ENCODE measurements at regions not wholly inside any gene's neighbourhood (a gene's known extent, or its start where the extent isn't known, plus 50 kb on each side); places are given as distances from the start of the nearest gene placed in this dataset.

DNA sequence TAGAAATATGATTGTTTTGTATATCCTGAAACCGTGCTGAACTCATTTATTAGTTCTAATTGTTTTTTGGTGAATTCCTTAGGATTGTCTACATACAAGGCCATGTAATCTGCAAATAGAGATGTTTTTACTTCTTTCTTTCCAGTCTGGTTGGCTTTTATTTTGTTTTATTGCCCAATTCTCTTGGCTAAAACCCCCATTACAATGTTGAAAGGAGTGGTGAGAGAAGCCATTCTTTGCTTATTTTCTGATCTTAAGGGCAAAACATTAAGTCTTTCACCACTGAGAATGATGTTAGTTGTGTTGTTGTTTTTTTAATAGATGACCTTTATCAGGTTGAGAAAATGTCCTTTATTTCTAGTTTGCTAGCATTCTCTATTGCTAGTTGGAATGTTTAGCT lies 157.3 kb downstream of the NTMT2 start:
- H3K9me3 ChIP-seq = no peaks in the 10 kb centered on the region
- no peak overlapping the region for H3K27ac ChIP-seq
- H3K27me3 ChIP-seq = no peaks in the 10 kb centered on the region
- TF ChIP-seq, protein P1, sequence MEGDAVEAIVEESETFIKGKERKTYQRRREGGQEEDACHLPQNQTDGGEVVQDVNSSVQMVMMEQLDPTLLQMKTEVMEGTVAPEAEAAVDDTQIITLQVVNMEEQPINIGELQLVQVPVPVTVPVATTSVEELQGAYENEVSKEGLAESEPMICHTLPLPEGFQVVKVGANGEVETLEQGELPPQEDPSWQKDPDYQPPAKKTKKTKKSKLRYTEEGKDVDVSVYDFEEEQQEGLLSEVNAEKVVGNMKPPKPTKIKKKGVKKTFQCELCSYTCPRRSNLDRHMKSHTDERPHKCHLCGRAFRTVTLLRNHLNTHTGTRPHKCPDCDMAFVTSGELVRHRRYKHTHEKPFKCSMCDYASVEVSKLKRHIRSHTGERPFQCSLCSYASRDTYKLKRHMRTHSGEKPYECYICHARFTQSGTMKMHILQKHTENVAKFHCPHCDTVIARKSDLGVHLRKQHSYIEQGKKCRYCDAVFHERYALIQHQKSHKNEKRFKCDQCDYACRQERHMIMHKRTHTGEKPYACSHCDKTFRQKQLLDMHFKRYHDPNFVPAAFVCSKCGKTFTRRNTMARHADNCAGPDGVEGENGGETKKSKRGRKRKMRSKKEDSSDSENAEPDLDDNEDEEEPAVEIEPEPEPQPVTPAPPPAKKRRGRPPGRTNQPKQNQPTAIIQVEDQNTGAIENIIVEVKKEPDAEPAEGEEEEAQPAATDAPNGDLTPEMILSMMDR (IDR thresholded peaks at IDR 0.05) = no peak
- no peak for TF ChIP-seq POLR2A (IDR thresholded peaks at IDR 0.05)
- H3K36me3 ChIP-seq = no peaks in the 10 kb centered on the region
- no peak for DNase-seq
- intact Hi-C loops (cut with DNase I) = no loop called here
- H3K4me1 ChIP-seq = no peaks in the 10 kb centered on the region
- no peak overlapping the region for H3K4me3 ChIP-seq
- WGBS, 2 donors = 58 to 71% methylated on average over 1 of the region's 1 CpG

DNA sequence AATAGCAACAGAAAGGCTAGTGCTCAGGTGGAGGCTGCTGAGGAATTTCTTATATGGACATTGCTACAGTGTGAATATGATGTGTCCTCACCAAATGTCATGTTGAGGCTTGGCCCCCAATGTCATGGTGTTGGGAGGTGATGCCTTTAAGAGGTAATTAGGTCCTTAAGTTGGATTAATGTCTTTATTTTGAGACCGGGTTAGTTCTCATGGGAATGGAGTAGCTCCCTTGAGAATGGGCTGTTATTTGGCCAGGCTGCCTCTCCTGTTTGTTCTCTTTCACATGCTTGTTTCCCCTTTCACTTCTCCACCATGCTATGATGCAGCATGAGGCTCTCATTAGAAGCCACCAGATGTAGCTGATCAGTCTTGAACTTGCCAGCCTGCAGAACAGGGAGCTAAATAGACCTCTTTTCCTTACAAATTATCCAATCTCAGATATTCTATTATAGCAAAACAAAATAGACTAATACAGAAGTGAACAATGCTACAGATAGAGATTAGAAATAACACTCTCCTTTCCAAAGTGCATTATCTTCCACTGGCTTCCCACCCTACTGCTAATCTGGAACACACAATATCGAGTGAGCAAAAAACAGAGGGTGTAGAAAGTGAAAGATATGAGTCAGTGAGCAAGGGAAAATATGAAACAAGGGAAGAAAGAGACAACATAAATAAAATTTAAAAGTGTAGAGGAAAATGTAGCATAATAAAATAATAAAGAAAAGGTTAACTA lies 160.2 kb downstream of the NTMT2 start:
- Histone ChIP-seq H3K27ac (no peak overlapping the region), H3K4me3 (no peak overlapping the region), H3K36me3 (no peaks in the 10 kb centered on the region), H3K4me1 (no peaks in the 10 kb centered on the region), H3K27me3 (no peaks in the 10 kb centered on the region), H3K9me3 (no peaks in the 10 kb centered on the region)
- WGBS, 2 donors = 34 to 59% methylated on average over 2 of the region's 2 CpGs
- DNase-seq = no peak
- intact Hi-C loops (cut with DNase I) = no loop called here
- no peak for TF ChIP-seq POLR2A (IDR thresholded peaks at IDR 0.05)
- TF ChIP-seq, protein P1 (IDR thresholded peaks at IDR 0.05) = no peak

DNA sequence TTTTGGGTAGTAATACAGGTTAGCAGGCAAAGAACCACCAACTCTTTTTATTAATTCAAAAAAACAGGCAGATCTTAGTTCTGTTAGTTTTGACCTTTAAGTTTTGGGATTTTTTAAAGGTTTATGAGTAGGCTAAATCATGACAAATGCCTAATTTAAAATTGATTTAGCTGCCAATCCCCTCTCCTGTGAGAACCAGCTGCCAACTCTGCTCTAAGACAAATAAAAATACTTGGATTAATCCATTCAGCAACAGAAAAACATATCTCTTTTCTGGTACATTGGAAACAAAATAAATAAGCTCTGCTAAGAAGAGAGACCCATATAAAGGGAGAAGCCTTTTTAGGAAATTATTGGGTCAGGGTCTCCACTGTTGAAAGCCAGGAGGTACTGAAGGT lies 160.8 kb downstream of the NTMT2 start:
- intact Hi-C loops (cut with DNase I) = no loop called here
- no peak for DNase-seq
- Histone ChIP-seq H3K9me3 (no peaks in the 10 kb centered on the region), H3K27ac (no peak overlapping the region), H3K36me3 (no peaks in the 10 kb centered on the region), H3K27me3 (no peaks in the 10 kb centered on the region), H3K4me3 (no peak overlapping the region), H3K4me1 (no peaks in the 10 kb centered on the region)
- TF ChIP-seq POLR2A (IDR thresholded peaks at IDR 0.05) = no peak
- TF ChIP-seq, protein P1 (IDR thresholded peaks at IDR 0.05) = no peak

DNA sequence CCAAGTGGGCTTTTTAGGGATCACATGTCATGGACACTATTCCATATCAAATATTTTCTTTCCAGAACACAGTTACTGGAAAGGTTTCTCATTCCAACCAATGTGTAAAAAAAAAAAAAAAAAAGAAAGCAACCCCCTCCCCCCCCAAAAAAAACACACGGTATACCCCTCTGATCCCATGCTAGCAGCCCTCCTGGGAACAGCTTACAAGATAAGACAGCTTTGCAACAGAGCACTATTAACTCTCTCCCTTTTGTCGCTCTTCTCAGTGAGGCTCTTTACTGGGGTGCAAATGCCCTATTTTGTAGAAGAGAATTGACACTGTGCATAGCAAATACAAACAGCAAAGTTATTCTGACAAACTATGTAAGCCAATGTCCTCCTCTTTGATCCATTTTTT lies 161.2 kb downstream of the NTMT2 start:
- TF ChIP-seq POLR2A (IDR thresholded peaks at IDR 0.05) = no peak
- TF ChIP-seq, protein P1 (IDR thresholded peaks at IDR 0.05) = no peak
- intact Hi-C loops (cut with DNase I) = no loop called here
- H3K27ac ChIP-seq = no peak overlapping the region
- DNase-seq = no peak
- no peaks in the 10 kb centered on the region for H3K27me3 ChIP-seq
- H3K4me1 ChIP-seq = no peaks in the 10 kb centered on the region
- 49 to 57% methylated on average over 2 of the region's 2 CpGs for WGBS, 2 donors
- H3K36me3 ChIP-seq = no peaks in the 10 kb centered on the region
- no peaks in the 10 kb centered on the region for H3K9me3 ChIP-seq
- no peak overlapping the region for H3K4me3 ChIP-seq

DNA sequence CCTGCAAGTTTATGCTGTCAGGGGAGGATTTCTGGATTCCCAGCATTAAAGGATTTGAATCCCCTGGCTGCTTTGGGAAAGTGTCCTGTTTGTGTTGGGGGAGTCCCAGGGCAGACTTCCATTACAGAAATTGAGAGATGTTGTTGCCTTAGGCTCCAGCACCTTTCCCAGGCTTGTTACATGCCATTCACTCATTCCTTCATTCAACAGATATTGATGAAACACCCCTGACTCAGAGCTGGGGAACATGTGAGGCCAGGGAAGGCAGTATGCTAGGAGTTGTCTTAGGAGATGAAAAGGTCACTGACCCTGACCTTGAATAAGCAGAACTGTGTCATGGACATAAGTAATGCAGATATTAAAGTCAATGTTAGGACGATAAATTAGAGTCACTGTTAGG lies 161.7 kb downstream of the NTMT2 start:
- Histone ChIP-seq H3K9me3 (no peaks in the 10 kb centered on the region), H3K36me3 (no peaks in the 10 kb centered on the region), H3K27me3 (no peaks in the 10 kb centered on the region), H3K27ac (no peak overlapping the region), H3K4me1 (no peaks in the 10 kb centered on the region), H3K4me3 (no peak overlapping the region)
- 47 to 75% methylated on average over 1 of the region's 1 CpG for WGBS, 2 donors
- intact Hi-C loops (cut with DNase I) = no loop called here
- no peak for DNase-seq
- TF ChIP-seq, protein P1 (IDR thresholded peaks at IDR 0.05) = no peak
- no peak for TF ChIP-seq POLR2A (IDR thresholded peaks at IDR 0.05)
